ENCODE measurements at regions not wholly inside any gene's neighbourhood (a gene's known extent, or its start where the extent isn't known, plus 50 kb on each side); places are given as distances from the start of the nearest gene placed in this dataset.

DNA sequence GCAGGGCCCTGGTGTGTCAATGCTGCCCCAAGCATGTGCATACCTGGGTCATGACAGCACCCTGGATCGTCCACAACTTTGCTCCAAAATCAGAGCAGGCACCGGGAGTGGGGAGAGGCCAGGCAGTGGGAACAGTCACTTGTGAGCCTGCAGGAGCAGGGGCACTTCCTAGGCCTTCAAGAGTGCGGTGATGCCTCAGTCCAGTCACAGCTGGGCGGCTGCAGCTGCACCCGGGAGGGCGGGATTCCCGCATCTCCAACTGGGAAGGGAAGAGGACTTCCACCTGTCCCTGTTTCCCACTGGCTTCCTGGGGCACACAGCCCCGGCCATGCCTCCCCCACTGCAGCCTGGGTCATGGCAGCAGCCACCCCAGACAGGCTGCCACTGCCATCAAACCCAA, 191.3 kb upstream of the DEFB112 start:
- DNase-seq (ENCODE audit: low read depth), result no peak
- TF ChIP-seq, protein P1, sequence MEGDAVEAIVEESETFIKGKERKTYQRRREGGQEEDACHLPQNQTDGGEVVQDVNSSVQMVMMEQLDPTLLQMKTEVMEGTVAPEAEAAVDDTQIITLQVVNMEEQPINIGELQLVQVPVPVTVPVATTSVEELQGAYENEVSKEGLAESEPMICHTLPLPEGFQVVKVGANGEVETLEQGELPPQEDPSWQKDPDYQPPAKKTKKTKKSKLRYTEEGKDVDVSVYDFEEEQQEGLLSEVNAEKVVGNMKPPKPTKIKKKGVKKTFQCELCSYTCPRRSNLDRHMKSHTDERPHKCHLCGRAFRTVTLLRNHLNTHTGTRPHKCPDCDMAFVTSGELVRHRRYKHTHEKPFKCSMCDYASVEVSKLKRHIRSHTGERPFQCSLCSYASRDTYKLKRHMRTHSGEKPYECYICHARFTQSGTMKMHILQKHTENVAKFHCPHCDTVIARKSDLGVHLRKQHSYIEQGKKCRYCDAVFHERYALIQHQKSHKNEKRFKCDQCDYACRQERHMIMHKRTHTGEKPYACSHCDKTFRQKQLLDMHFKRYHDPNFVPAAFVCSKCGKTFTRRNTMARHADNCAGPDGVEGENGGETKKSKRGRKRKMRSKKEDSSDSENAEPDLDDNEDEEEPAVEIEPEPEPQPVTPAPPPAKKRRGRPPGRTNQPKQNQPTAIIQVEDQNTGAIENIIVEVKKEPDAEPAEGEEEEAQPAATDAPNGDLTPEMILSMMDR (IDR thresholded peaks at IDR 0.05; ENCODE audit: insufficient read depth, low read depth, low read length, missing control alignments), result no peak
- no peak overlapping the region for H3K4me3 ChIP-seq (ENCODE audit: low read depth, low read length)

DNA sequence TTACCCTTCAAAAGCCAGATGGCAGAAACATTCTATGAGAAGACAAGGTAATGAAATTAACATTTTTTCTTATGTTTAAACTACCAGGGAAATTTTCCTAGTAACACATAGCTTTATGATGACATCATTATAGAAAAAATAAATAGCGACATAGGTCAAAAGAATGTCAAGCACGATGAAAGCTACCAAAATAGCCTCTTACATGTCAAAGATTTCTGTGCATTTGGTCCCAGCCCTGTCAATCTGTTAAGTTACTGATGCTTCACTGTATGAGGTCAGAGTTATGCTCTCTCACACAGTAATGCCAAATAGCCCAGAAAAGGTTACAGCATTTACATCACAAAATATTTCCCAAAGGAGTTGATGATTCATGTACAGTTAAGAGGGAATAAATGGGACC, 199.8 kb upstream of the DEFB112 start:
- TF ChIP-seq, protein P1 (IDR thresholded peaks at IDR 0.05; ENCODE audit: insufficient read depth, low read depth, low read length, missing control alignments), result no peak
- no peak for DNase-seq (ENCODE audit: low read depth)
- no peak overlapping the region for H3K4me3 ChIP-seq (ENCODE audit: low read depth, low read length)

DNA sequence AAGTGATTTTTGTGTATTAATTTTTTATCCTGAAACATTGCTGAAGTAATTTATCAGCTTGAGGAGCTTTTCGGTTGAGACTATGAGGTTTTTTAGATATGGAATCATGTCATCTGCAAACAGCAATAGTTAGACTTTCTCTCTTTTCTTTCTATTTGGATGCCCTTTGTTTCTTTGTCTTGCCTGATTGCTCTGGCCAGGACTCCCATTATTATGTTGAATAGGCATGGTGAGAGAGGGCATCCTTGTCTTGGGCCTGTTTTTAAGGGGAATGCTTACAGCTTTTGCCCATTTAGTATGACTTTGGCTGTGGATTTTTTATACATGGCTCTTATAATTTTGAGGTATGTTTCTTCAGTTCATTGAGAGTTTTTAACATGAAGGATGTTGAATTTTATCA, 207.6 kb upstream of the DEFB112 start:
- DNase-seq (ENCODE audit: low read depth), result no peak
- H3K4me3 ChIP-seq (ENCODE audit: low read depth, low read length), result no peak overlapping the region
- TF ChIP-seq, protein P1 (IDR thresholded peaks at IDR 0.05; ENCODE audit: insufficient read depth, low read depth, low read length, missing control alignments), result no peak

DNA sequence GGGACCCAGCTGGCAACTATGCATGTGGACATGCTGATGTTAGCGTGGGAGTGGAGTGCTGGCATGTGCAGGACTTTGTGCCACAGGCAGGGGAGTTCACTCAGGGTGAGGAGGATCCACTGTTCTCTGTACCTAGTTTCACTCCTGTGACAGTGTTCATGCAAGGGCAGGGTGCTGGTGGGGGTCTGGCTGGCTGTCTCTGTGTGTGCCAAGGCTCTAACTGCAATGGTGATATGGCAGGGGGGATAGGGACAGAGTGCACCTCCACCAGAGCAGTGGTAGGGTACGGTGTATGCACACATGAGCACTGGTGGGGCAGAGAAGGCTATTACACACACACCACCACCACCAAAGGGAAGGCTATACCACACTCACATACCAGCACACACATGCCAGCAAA, 210.2 kb upstream of the DEFB112 start:
- no peak for DNase-seq (ENCODE audit: low read depth)
- TF ChIP-seq, protein P1 (IDR thresholded peaks at IDR 0.05; ENCODE audit: insufficient read depth, low read depth, low read length, missing control alignments), result no peak
- H3K4me3 ChIP-seq (ENCODE audit: low read depth, low read length), result no peak overlapping the region

DNA sequence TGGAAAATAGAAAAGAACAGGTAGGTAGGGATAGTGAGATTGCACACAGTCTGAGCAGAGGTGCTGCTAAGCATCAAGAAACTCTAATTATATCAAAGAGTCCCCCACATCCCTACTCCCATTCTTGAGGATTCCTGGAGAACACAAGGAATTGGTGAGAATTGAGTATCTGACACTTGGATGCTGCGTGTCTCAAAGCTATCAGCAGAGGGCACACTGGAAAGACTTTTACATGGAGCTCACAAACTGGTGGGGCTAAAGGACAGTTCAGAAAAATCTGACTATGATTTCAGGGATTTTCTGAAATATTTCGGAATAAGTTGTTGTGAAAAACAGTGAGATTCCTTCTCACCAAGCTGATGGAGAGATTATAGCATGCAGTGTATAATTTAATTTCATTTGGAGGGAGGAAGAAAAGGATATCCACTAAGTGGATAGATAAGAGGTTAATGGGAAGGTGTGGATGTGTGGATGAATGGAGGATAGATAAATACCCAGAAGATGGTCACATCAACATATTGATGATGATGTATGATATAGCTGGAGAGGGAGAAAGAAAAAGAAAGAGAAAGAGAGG, 215.4 kb upstream of the DEFB112 start:
- no peak overlapping the region for H3K4me3 ChIP-seq (ENCODE audit: low read depth, low read length)
- DNase-seq (ENCODE audit: low read depth), result no peak
- TF ChIP-seq, protein P1 (IDR thresholded peaks at IDR 0.05; ENCODE audit: insufficient read depth, low read depth, low read length, missing control alignments), result peak; percentile 28

DNA sequence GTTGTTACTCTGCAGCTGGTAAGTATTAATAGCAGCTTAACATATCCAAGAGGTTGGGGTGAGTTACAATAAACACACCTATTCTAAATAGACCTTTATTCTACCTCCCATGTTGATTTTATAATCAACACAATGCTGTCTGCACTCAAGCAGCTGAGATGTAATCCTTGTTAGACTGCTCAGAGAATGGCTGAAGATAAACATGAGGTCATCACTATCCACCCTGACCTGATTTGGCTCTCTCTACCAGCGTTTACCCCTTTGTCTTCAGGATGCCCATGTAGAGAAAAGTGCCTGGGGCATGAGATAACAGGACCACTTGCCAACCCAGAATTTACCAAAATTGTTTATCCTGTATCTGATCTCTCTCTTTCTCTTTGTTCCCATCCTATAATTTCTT, 220.7 kb upstream of the DEFB112 start:
- no peak for DNase-seq (ENCODE audit: low read depth)
- TF ChIP-seq, protein P1 (IDR thresholded peaks at IDR 0.05; ENCODE audit: insufficient read depth, low read depth, low read length, missing control alignments), result no peak
- no peak overlapping the region for H3K4me3 ChIP-seq (ENCODE audit: low read depth, low read length)

DNA sequence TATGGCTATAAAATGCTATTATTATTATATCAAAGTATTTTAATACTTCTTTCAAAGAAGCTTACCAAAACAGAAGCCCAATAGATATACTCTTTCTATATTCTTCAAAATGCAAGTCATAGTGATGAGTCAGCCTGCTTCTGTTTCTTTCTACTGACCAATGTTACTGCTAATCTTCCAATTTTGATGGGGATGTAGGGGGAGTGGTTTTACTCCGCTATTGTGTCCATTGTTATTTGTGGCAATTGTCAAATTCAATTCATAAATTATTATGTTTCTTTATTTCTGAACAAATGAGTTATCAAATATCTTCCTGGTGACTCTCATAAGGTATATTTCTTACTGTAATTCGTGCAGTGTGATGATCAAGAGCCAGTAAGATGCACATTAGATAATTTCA, 221.5 kb upstream of the DEFB112 start:
- no peak overlapping the region for H3K4me3 ChIP-seq (ENCODE audit: low read depth, low read length)
- TF ChIP-seq, protein P1 (IDR thresholded peaks at IDR 0.05; ENCODE audit: insufficient read depth, low read depth, low read length, missing control alignments), result no peak
- DNase-seq (ENCODE audit: low read depth), result no peak

Data from GM12865 (cell line).